Erythroblast (primary cell): ENCODE measurements at regions not wholly inside any gene's neighbourhood (a gene's known extent, or its start where the extent isn't known, plus 50 kb on each side); places are given as distances from the start of the nearest gene placed in this dataset.

Experiments
- GATA1 ChIP-seq: IDR thresholded peaks from 2 replicates; pipeline ENCODE4 v1.6.1; 2011; ENCODE audit warnings: low read depth, mild to moderate bottlenecking, control low read depth, low read length, moderate library complexity
- POLR2A ChIP-seq: IDR thresholded peaks from 2 replicates; pipeline ENCODE4 v1.6.1; 2011; ENCODE audit warnings: mild to moderate bottlenecking, low read length

GRCh38 chr11:127844876-127845275, 742.5 kb downstream of the ETS1 start:
- TF ChIP-seq POLR2A (no peak), GATA1 (no peak)
